Inferior parietal cortex (tissue), 1 donor: ENCODE measurements at regions not wholly inside any gene's neighbourhood (a gene's known extent, or its start where the extent isn't known, plus 50 kb on each side); places are given as distances from the start of the nearest gene placed in this dataset.
"Not testable (repeated sequence)": the region's sequence is repeated elsewhere in the genome, so short reads cannot be mapped to it uniquely, and the experiment has no call there.

Experiments
- DNase-seq: peaks from one replicate; pipeline ENCODE4 v3.0.0-alpha.2; 2016; ENCODE audit errors: extremely low spot score

- DNase-seq: peak; percentile 60
These were observed 130.6 kb upstream of the FHIT start for GRCh38 chr3:61381745-61382392.

GRCh38 chr3:61387817-61388216 lies 136.6 kb upstream of the FHIT start:
- no peak for DNase-seq

GRCh38 chr3:61393480-61393947 lies 142.3 kb upstream of the FHIT start:
- DNase-seq: not testable (repeated sequence)

- no peak for DNase-seq
These were observed 150.1 kb upstream of the FHIT start for GRCh38 chr3:61401359-61401758.

- no peak for DNase-seq
These were observed 154.0 kb upstream of the PTPRG start for GRCh38 chr3:61407397-61407796.

GRCh38 chr3:61409638-61410037 lies 151.7 kb upstream of the PTPRG start:
- no peak for DNase-seq

GRCh38 chr3:61410358-61410757 lies 151.0 kb upstream of the PTPRG start:
- not testable (repeated sequence) for DNase-seq

GRCh38 chr3:61411009-61411662 lies 150.2 kb upstream of the PTPRG start:
- DNase-seq: no peak

- no peak for DNase-seq
These were observed 146.9 kb upstream of the PTPRG start for GRCh38 chr3:61414456-61414855.

GRCh38 chr3:61415201-61415600 lies 146.2 kb upstream of the PTPRG start:
- no peak for DNase-seq

GRCh38 chr3:61416618-61417017 lies 144.8 kb upstream of the PTPRG start:
- DNase-seq: no peak

GRCh38 chr3:61417352-61417751 lies 144.0 kb upstream of the PTPRG start:
- DNase-seq: no peak

GRCh38 chr3:61420136-61420759 lies 141.1 kb upstream of the PTPRG start:
- DNase-seq: no peak

GRCh38 chr3:61422945-61423673 lies 138.3 kb upstream of the PTPRG start:
- no peak for DNase-seq

- no peak for DNase-seq
These were observed 136.0 kb upstream of the PTPRG start for GRCh38 chr3:61425356-61425755.

- DNase-seq: no peak
These were observed 132.3 kb upstream of the PTPRG start for GRCh38 chr3:61429106-61429505.

GRCh38 chr3:61434901-61435300 lies 126.5 kb upstream of the PTPRG start:
- DNase-seq: not testable (repeated sequence)

- DNase-seq: not testable (repeated sequence)
These were observed 126.0 kb upstream of the PTPRG start for GRCh38 chr3:61435361-61435760.

- no peak for DNase-seq
These were observed 122.9 kb upstream of the PTPRG start for GRCh38 chr3:61438253-61439121.

GRCh38 chr3:61439122-61439458 lies 122.3 kb upstream of the PTPRG start:
- no peak for DNase-seq

GRCh38 chr3:61442696-61443095 lies 118.7 kb upstream of the PTPRG start:
- DNase-seq: no peak
